GM12878 (cell line): ENCODE measurements at regions not wholly inside any gene's neighbourhood (a gene's known extent, or its start where the extent isn't known, plus 50 kb on each side); places are given as distances from the start of the nearest gene placed in this dataset.

Experiments
- ATAC-seq: fragments of 200-7000 bp; cut with Tn5 transposase; 3 replicates; pipeline ENCODE4 v1.9.1; 2020; ENCODE audit warnings: mild to moderate bottlenecking, moderate library complexity
- BruUV-seq: library from RNA; stranded (reverse); fragments of 400-500 nt; replicated peaks from 2 replicates; lab custom pipeline; 2021; lab: Mats Ljungman, UMichigan
- CTCF ChIA-PET: fragments of 300-600 bp; sonication (Branson Sonifier 250); formaldehyde crosslinking; extraction: SDS; loops from one replicate; lab custom pipeline; 2021; ENCODE audit warnings: inconsistent platforms; lab: Yijun Ruan, JAX
- POLR2A ChIA-PET: fragments of 350-600 bp; formaldehyde crosslinking; extraction: SDS; loops from one replicate; lab custom pipeline; 2021; ENCODE audit warnings: inconsistent platforms; lab: Charles Lee
- RAD21 ChIA-PET: fragments of 300-600 bp; sonication (Branson Sonifier 250); formaldehyde crosslinking; loops from one replicate; lab custom pipeline; 2023; ENCODE audit warnings: antibody characterized with exemption; ENCODE audit not compliant: unreplicated experiment; lab: Charles Lee
- SMC1A ChIA-PET: fragments of 300-600 bp; sonication (Branson Sonifier 250); formaldehyde crosslinking; loops from one replicate; lab custom pipeline; 2023; ENCODE audit not compliant: unreplicated experiment, uncharacterized antibody; lab: Charles Lee
- DNase-seq: peaks from one replicate; pipeline ENCODE4 v3.0.0-alpha.2; 2011; ENCODE audit warnings: low read depth, low spot score
- FAIRE-seq: peaks from 3 replicates; lab custom pipeline; 2011; peaks lifted over from hg19 to GRCh38; lab: Jason Lieb, UNC
- H2AFZ ChIP-seq: 2 replicates; pipeline ENCODE4 v1.6.0; 2011; ENCODE audit warnings: low read depth, low read length, control low read depth; ENCODE audit not compliant: control insufficient read depth
- H3K27ac ChIP-seq: 2 replicates; pipeline ENCODE4 v1.5.1; 2011; ENCODE audit warnings: control low read depth; ENCODE audit not compliant: control insufficient read depth, insufficient read depth
- H3K27me3 ChIP-seq, 2 experiments: replicated peaks in 1 of 2; 2 replicates each; pipeline versions ENCODE4 v1.6.0 to v1.6.1; 2011; ENCODE audit warnings: low read length in 1 of 2; ENCODE audit not compliant: control insufficient read depth in 2 of 2, insufficient read depth in 2 of 2
- H3K36me3 ChIP-seq, 2 experiments: 2 replicates each; pipeline ENCODE4 v1.5.1; 2011; ENCODE audit warnings: low read length in 1 of 2; ENCODE audit not compliant: control insufficient read depth in 2 of 2, insufficient read depth in 2 of 2
- H3K4me1 ChIP-seq: 2 replicates; pipeline ENCODE4 v1.6.1; 2011; ENCODE audit warnings: mild to moderate bottlenecking, low read length, moderate library complexity, mixed read lengths; ENCODE audit not compliant: control insufficient read depth, insufficient read depth
- H3K4me2 ChIP-seq: 2 replicates; pipeline ENCODE4 v1.6.0; 2011; ENCODE audit warnings: control low read depth; ENCODE audit not compliant: control insufficient read depth, insufficient read depth
- H3K4me3 ChIP-seq: fragments of 200-600 bp; sonication (generic); 2 replicates; pipeline ENCODE4 v1.5.1; 2016
- H3K79me2 ChIP-seq: 2 replicates; pipeline ENCODE4 v1.6.0; 2011; ENCODE audit warnings: low read length; ENCODE audit not compliant: control insufficient read depth, insufficient read depth
- H3K9ac ChIP-seq: 2 replicates; pipeline ENCODE4 v1.8.0; 2011; ENCODE audit warnings: low read length, control low read depth, mixed read lengths; ENCODE audit not compliant: control insufficient read depth, insufficient read depth
- H3K9me3 ChIP-seq: replicated peaks from 3 replicates; pipeline ENCODE4 v1.5.1; 2011; ENCODE audit warnings: mild to moderate bottlenecking, low read length; ENCODE audit not compliant: control insufficient read depth, insufficient read depth
- H4K20me1 ChIP-seq: 2 replicates; pipeline ENCODE4 v1.6.0; 2011; ENCODE audit not compliant: control insufficient read depth, insufficient read depth
- CBX3 ChIP-seq: fragments of 200-600 bp; sonication (generic); IDR thresholded peaks from 2 replicates; pipeline ENCODE4 v1.6.1; 2016; ENCODE audit warnings: low read depth, borderline replicate concordance
- CHD1 ChIP-seq: IDR thresholded peaks from 2 replicates; pipeline ENCODE4 v1.6.1; 2012; ENCODE audit warnings: low read depth, low read length, improper control_type of control experiment
- E4F1 ChIP-seq: fragments of 450-650 bp; IDR thresholded peaks from 2 replicates; pipeline ENCODE4 v1.6.1; 2018; ENCODE audit warnings: borderline replicate concordance, mild to moderate bottlenecking; ENCODE audit not compliant: partially characterized antibody
- FOS ChIP-seq: IDR thresholded peaks from 3 replicates; pipeline ENCODE4 v1.6.1; 2011; ENCODE audit warnings: borderline replicate concordance; ENCODE audit not compliant: insufficient read length; ENCODE audit errors: extremely low read depth
- IKZF1 ChIP-seq: fragments of 450-650 bp; conservative IDR thresholded peaks from 2 replicates; pipeline ENCODE4 v1.6.1; 2017; ENCODE audit warnings: antibody characterized with exemption, mild to moderate bottlenecking
- MEF2A ChIP-seq: IDR thresholded peaks from 2 replicates; pipeline ENCODE4 v1.6.1; 2011; ENCODE audit warnings: low read depth, mild to moderate bottlenecking, low read length, moderate library complexity; ENCODE audit not compliant: insufficient read depth
- MTA3 ChIP-seq: IDR thresholded peaks from 2 replicates; pipeline ENCODE4 v1.6.1; 2012; ENCODE audit warnings: low read length, inconsistent platforms, borderline replicate concordance
- POU2F2 ChIP-seq: IDR thresholded peaks from 3 replicates; pipeline ENCODE4 v1.6.1; 2011; ENCODE audit warnings: low read depth, mild to moderate bottlenecking, low read length, borderline replicate concordance
- RUNX3 ChIP-seq: IDR thresholded peaks from 2 replicates; pipeline ENCODE4 v1.6.1; 2012; ENCODE audit warnings: low read length, inconsistent platforms
- SUZ12 ChIP-seq: fragments of 200-600 bp; sonication (generic); IDR thresholded peaks from one replicate; pipeline ENCODE4 v1.6.1; 2018; ENCODE audit warnings: antibody characterized with exemption, mild to moderate bottlenecking; ENCODE audit not compliant: unreplicated experiment
- TCF12 ChIP-seq: IDR thresholded peaks from 2 replicates; pipeline ENCODE4 v1.6.1; 2011; ENCODE audit warnings: low read depth, mild to moderate bottlenecking, low read length
- ZBTB11 ChIP-seq: fragments of 450-650 bp; formaldehyde crosslinking; IDR thresholded peaks from 2 replicates; pipeline ENCODE4 v1.5.0; 2022; ENCODE audit warnings: mild to moderate bottlenecking, missing genetic modification characterization
- WGBS: methylation state at CpG from one replicate; pipeline ENCODE4 v1.1.6; 2016; ENCODE audit warnings: low lambda C conversion rate; ENCODE audit not compliant: insufficient replicate concordance, insufficient coverage; ENCODE audit errors: missing lambda C conversion rate; 5-methylcytosine and 5-hydroxymethylcytosine counted together
- in situ Hi-C: fragments of 300-500 bp; cut with MboI; formaldehyde crosslinking; loops from 9 replicates; pipeline ENCODE4 v1.14.3; 2018; ENCODE audit warnings: mixed read lengths
- intact Hi-C: fragments of 100-400 bp; cut with micrococcal nuclease; formaldehyde crosslinking; loops from one replicate; pipeline ENCODE4 v1.14.2; 2022; ENCODE audit not compliant: unreplicated experiment
- TF ChIP-seq, protein P1 (sequence below): IDR thresholded peaks from 2 replicates; pipeline ENCODE4 v1.6.1; 2011; ENCODE audit warnings: borderline replicate concordance, low read depth, mild to moderate bottlenecking, moderate library complexity, mixed read lengths, low read length; ENCODE audit not compliant: insufficient read depth; ENCODE audit errors: extremely low read length

DNA sequence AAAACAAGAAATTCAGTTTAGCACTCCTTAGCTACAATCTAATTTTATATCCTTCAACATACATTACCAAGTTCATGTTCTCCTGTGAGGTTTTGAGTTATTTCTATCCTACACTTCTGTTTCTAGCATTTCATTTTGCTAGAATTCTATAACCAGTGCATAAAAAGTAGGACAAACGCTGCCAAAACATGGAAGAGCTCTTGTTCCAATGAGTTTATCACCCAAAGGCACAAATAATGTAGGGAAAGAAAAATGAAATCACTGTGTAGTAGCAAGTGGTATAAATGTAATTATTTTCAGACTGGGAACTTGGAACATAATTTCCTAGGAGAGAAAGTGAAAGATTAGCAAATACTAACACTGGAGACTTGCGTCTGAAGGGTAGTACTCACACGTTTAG lies 413.3 kb upstream of the NRSN1 start:
- no TSS peak for BruUV-seq
- POLR2A ChIA-PET = no interaction called here
- no peak for FAIRE-seq
- WGBS = 56% methylated on average over 3 of the region's 3 CpGs
- CTCF ChIA-PET = no interaction called here
- H3K9me3 ChIP-seq = no peaks in the 10 kb centered on the region
- SMC1A ChIA-PET = no interaction called here
- H3K27me3 ChIP-seq = no peaks in the 10 kb centered on the region
- H3K4me2 ChIP-seq = no peak overlapping the region
- no peaks in the 10 kb centered on the region for H4K20me1 ChIP-seq
- H3K27ac ChIP-seq = no peak overlapping the region
- H3K4me3 ChIP-seq = no peak overlapping the region
- no peaks in the 10 kb centered on the region for H3K79me2 ChIP-seq
- no peaks in the 10 kb centered on the region for H3K36me3 ChIP-seq
- H3K9ac ChIP-seq = no peak overlapping the region
- H3K4me1 ChIP-seq = no peaks in the 10 kb centered on the region
- in situ Hi-C loops (no loop called here), intact Hi-C loops (no loop called here)
- TF ChIP-seq POU2F2 = no peak
- TF ChIP-seq ZBTB11 (CRISPR knock-in tag) = no peak
- TF ChIP-seq MTA3 = no peak
- TF ChIP-seq SUZ12 = no peak
- TF ChIP-seq CHD1 = no peak
- TF ChIP-seq MEF2A = no peak
- TF ChIP-seq CBX3 = no peak
- TF ChIP-seq FOS = no peak
- TF ChIP-seq E4F1 = no peak
- no peak for TF ChIP-seq IKZF1
- TF ChIP-seq RUNX3 = no peak
- TF ChIP-seq, protein P1, sequence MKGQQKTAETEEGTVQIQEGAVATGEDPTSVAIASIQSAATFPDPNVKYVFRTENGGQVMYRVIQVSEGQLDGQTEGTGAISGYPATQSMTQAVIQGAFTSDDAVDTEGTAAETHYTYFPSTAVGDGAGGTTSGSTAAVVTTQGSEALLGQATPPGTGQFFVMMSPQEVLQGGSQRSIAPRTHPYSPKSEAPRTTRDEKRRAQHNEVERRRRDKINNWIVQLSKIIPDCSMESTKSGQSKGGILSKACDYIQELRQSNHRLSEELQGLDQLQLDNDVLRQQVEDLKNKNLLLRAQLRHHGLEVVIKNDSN = no peak
- TF ChIP-seq TCF12 = no peak
- H2AFZ ChIP-seq = no peak overlapping the region
- no peak for ATAC-seq
- DNase-seq = no peak
- RAD21 ChIA-PET = no interaction called here
